Activated CD8-positive, alpha-beta T cell treated with anti-CD3 and anti-CD28 coated beads for 36 hours (primary cell): ENCODE measurements at regions not wholly inside any gene's neighbourhood (a gene's known extent, or its start where the extent isn't known, plus 50 kb on each side); places are given as distances from the start of the nearest gene placed in this dataset.

Experiments used
- ATAC-seq: fragments of 200-7000 bp; cut with Tn5 transposase; one replicate; pipeline ENCODE4 v1.10.0; 2021; ENCODE audit warnings: mild to moderate bottlenecking, moderate library complexity
- CTCF ChIA-PET: fragments of 350-600 bp; sonication (Branson Sonifier 250); formaldehyde crosslinking; loops from one replicate; lab custom pipeline; 2021; ENCODE audit warnings: antibody characterized with exemption; lab: Charles Lee
- POLR2A ChIA-PET: fragments of 350-600 bp; sonication (Branson Sonifier 250); formaldehyde crosslinking; loops from one replicate; lab custom pipeline; 2021; ENCODE audit warnings: antibody characterized with exemption; lab: Charles Lee
- DNase-seq: peaks from one replicate; pipeline ENCODE4 v3.0.0-alpha.2; 2020
- H3K27ac Mint-ChIP-seq: one replicate; pipeline ENCODE4 v1.8.0; 2021; ENCODE audit warnings: mild to moderate bottlenecking, mixed read lengths
- H3K27me3 Mint-ChIP-seq: one replicate; pipeline ENCODE4 v1.8.0; 2021; ENCODE audit warnings: mixed read lengths
- H3K36me3 Mint-ChIP-seq: one replicate; pipeline ENCODE4 v1.8.0; 2021; ENCODE audit warnings: low read depth, mixed read lengths
- H3K4me1 Mint-ChIP-seq: one replicate; pipeline ENCODE4 v1.8.0; 2021; ENCODE audit warnings: low read depth, mixed read lengths
- H3K4me3 Mint-ChIP-seq: one replicate; pipeline ENCODE4 v1.8.0; 2021; ENCODE audit warnings: mild to moderate bottlenecking, moderate library complexity, mixed read lengths
- H3K9me3 Mint-ChIP-seq: one replicate; pipeline ENCODE4 v1.8.0; 2021; ENCODE audit warnings: mixed read lengths
- intact Hi-C: fragments of 100-400 bp; cut with micrococcal nuclease; formaldehyde crosslinking; loops from one replicate; pipeline ENCODE4 v1.10.0; 2022
- TF ChIP-seq, protein P1 (sequence below): fragments of 200-600 bp; IDR thresholded peaks from one replicate; pipeline ENCODE4 v1.8.0; 2022; ENCODE audit warnings: antibody characterized with exemption, mild to moderate bottlenecking

DNA sequence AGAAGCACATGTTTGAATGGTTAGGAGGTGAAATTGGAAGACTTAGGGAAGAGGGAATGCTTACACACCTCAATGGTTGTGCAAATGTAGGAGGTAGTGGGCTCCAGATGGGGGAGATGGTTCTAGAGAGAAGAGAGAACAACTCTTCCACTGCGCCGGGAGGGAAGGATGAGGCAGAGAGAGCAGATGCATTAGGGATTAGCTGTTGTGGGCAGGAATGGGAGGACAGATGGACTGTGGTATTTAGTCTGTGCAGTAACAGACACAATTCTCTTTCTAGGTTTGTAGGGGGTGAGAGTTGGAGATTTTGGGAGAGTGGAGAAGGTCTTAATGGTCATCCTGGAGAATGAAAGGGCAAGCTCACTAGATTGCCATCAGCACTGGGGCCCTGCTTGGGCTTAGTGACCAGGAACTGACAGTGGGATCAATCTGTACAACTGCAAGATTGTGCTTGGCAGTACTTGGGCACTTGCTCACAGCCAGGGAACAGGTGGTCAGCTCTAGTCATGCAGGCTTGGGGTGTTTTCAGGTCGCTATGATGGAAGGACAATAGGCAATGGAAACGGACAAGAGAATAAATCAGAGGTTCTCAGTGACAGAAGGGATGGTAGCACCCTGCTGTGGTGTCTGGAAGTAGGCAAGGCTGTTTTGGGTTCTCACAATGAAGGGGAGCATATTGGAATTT is 182.0 kb upstream of the MYLIP start:
- H3K36me3 Mint-ChIP-seq: no peaks in the 10 kb centered on the region
- DNase-seq (no peak), ATAC-seq (no peak)
- H3K9me3 Mint-ChIP-seq: no peaks in the 10 kb centered on the region
- POLR2A ChIA-PET: interaction anchor here (0.6 kb wide), 1 partner anchor 1799 kb away, joined by 4 read pairs; no protein-coding TSS in a partner anchor
- TF ChIP-seq, protein P1, sequence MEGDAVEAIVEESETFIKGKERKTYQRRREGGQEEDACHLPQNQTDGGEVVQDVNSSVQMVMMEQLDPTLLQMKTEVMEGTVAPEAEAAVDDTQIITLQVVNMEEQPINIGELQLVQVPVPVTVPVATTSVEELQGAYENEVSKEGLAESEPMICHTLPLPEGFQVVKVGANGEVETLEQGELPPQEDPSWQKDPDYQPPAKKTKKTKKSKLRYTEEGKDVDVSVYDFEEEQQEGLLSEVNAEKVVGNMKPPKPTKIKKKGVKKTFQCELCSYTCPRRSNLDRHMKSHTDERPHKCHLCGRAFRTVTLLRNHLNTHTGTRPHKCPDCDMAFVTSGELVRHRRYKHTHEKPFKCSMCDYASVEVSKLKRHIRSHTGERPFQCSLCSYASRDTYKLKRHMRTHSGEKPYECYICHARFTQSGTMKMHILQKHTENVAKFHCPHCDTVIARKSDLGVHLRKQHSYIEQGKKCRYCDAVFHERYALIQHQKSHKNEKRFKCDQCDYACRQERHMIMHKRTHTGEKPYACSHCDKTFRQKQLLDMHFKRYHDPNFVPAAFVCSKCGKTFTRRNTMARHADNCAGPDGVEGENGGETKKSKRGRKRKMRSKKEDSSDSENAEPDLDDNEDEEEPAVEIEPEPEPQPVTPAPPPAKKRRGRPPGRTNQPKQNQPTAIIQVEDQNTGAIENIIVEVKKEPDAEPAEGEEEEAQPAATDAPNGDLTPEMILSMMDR: no peak
- CTCF ChIA-PET: interaction anchor here (0.6 kb wide), 1 partner anchor 13 kb away, joined by 4 read pairs; no protein-coding TSS in a partner anchor
- intact Hi-C loops: no loop called here
- H3K27me3 Mint-ChIP-seq: no peaks in the 10 kb centered on the region
- H3K27ac Mint-ChIP-seq: no peak overlapping the region
- no peak overlapping the region for H3K4me3 Mint-ChIP-seq
- H3K4me1 Mint-ChIP-seq: no peaks in the 10 kb centered on the region

DNA sequence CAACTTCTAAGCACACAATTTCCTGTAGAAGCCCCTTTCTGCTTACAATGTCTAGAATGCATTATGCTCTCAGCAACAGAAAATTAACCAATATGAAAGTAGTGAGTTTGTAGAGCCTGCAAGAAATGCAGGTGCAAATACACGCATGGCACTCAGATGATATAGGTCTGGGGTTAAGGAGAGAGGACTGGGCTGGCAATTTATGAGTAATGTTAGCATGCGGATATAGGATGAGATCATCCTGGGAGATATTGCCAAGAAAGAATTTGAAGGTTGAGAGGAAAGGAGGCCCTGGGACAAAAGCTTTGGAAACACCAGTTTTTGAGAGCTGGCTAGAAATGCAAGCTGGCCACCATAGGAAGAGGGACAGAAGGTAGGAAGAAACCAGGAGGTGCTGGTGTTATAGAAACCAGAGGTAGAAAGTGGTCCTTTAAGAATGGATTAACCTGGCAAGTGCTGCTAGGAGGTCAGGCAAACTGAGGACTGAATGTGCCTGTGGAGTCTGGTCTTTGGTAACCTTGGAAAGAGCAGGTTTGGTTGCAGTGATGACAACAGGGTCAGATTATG is 183.2 kb upstream of the MYLIP start:
- Mint-ChIP-seq H3K4me1 (no peaks in the 10 kb centered on the region), H3K4me3 (no peak overlapping the region), H3K36me3 (no peaks in the 10 kb centered on the region), H3K9me3 (no peaks in the 10 kb centered on the region), H3K27me3 (no peaks in the 10 kb centered on the region), H3K27ac (no peak overlapping the region)
- TF ChIP-seq, protein P1: no peak
- ATAC-seq (no peak), DNase-seq (no peak)
- ChIA-PET POLR2A (interaction anchor here (0.6 kb wide), 1 partner anchor 1801 kb away, joined by 4 read pairs; no protein-coding TSS in a partner anchor), CTCF (interaction anchor here (0.6 kb wide), 1 partner anchor 11 kb away, joined by 4 read pairs; no protein-coding TSS in a partner anchor)
- intact Hi-C loops: no loop called here

DNA sequence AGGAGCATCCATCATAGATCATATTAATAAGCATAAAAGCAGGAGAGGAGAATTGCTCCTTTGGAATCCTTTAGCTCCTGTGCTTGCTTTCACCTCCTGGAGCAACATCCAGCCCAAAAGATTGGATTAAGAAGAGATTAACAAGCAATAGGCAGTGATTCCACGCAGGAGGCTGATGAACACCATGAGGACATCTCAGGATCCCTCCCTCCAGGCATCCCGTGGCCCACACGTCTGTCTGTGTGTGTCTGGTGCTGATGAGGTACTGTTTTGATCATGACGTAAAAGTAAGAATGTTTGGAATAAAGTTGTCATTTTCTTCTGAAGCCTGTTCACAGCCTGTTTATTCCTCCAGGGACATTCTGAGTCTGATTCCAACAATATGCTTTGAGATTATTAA is 185.5 kb upstream of the MYLIP start:
- H3K27ac Mint-ChIP-seq: no peak overlapping the region
- CTCF ChIA-PET: no interaction called here

DNA sequence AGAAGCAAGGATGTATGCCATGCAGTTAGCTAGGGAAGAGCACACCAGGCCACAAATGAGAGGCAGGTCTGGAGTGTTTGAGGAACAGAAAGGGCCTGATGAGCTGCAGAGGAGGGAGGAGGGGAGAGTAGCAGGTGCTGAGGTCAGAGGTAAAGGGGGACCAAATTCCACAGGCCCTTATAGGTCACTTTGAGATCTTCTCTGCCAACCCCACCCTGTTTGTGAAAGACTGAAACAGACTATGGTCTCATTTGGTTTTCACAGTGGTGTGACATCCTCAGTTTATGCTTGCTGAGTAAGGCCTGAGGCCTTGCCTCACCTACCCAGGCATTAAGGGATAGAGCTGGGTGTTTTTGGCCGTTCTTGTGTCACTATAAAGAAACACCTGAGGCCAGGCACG is 187.7 kb upstream of the MYLIP start:
- intact Hi-C loops: no loop called here
- ATAC-seq (no peak), DNase-seq (no peak)
- TF ChIP-seq, protein P1: no peak
- ChIA-PET CTCF (no interaction called here), POLR2A (no interaction called here)
- Mint-ChIP-seq H3K4me3 (no peak overlapping the region), H3K27me3 (no peaks in the 10 kb centered on the region), H3K27ac (no peak overlapping the region), H3K4me1 (no peaks in the 10 kb centered on the region), H3K36me3 (no peaks in the 10 kb centered on the region), H3K9me3 (no peaks in the 10 kb centered on the region)

More for the DNA sequence above, 185.5 kb upstream of the MYLIP start:
- TF ChIP-seq, protein P1: no peak
- Mint-ChIP-seq H3K36me3 (no peaks in the 10 kb centered on the region), H3K4me3 (no peak overlapping the region), H3K4me1 (no peaks in the 10 kb centered on the region), H3K27me3 (no peaks in the 10 kb centered on the region), H3K9me3 (no peaks in the 10 kb centered on the region)
- DNase-seq (no peak), ATAC-seq (no peak)
- POLR2A ChIA-PET: no interaction called here
- intact Hi-C loops: no loop called here

DNA sequence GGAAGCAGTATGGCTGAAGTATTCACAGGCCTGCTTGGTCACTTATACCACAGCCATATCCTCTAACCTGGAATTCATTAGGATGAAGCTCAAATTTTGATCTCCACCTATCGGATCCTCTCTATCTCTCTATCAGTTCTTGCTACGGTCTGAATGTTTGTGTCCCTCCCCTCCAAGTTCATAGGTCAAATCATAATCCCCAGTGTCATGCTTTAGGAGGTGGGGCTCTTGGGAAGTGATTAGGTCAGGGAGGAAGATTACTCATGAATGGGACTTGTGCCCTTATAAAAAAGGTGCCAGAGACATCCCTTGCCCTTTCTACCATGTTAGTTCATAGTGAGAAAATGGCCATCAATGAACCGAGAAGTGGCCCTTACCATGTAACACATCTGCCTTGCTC is 190.8 kb upstream of the MYLIP start:
- intact Hi-C loops: no loop called here
- no peaks in the 10 kb centered on the region for H3K27me3 Mint-ChIP-seq
- no peaks in the 10 kb centered on the region for H3K4me1 Mint-ChIP-seq
- no peak for DNase-seq
- TF ChIP-seq, protein P1: no peak
- H3K9me3 Mint-ChIP-seq: no peaks in the 10 kb centered on the region
- CTCF ChIA-PET: no interaction called here
- POLR2A ChIA-PET: no interaction called here
- no peak overlapping the region for H3K27ac Mint-ChIP-seq
- no peak for ATAC-seq
- H3K4me3 Mint-ChIP-seq: no peak overlapping the region
- no peaks in the 10 kb centered on the region for H3K36me3 Mint-ChIP-seq
